Stimulated activated CD8-positive, alpha-beta memory T cell treated with anti-CD3 and anti-CD28 coated beads, Interleukin-12 subunit alpha, Interleukin-12 subunit beta, amount 100 ng/mL, for 4 hours (primary cell): ENCODE measurements at regions not wholly inside any gene's neighbourhood (a gene's known extent, or its start where the extent isn't known, plus 50 kb on each side); places are given as distances from the start of the nearest gene placed in this dataset.
"Not testable (repeated sequence)": the region's sequence is repeated elsewhere in the genome, so short reads cannot be mapped to it uniquely, and the experiment has no call there.

Experiments
- DNase-seq: peaks from one replicate; pipeline ENCODE4 v3.0.0-alpha.2; 2020; ENCODE audit warnings: low read depth

GRCh38 chr15:62272290-62272689 is 107.2 kb upstream of the C2CD4B start:
- DNase-seq = no peak

GRCh38 chr15:62275831-62276230 is 110.7 kb upstream of the C2CD4B start:
- no peak for DNase-seq

GRCh38 chr15:62277816-62278394 is 112.8 kb upstream of the C2CD4B start:
- DNase-seq = no peak

GRCh38 chr15:62278534-62278933 is 113.4 kb upstream of the C2CD4B start:
- no peak for DNase-seq

GRCh38 chr15:62279041-62279440 is 114.0 kb upstream of the C2CD4B start:
- DNase-seq = no peak

- no peak for DNase-seq
Observed at GRCh38 chr15:62280625-62281024, 115.5 kb upstream of the C2CD4B start.

- not testable (repeated sequence) for DNase-seq
Observed at GRCh38 chr15:62281801-62282200, 116.7 kb upstream of the C2CD4B start.

GRCh38 chr15:62287066-62287857 is 122.2 kb upstream of the C2CD4B start:
- DNase-seq = no peak

GRCh38 chr15:62288361-62289017 is 123.4 kb upstream of the C2CD4B start:
- no peak for DNase-seq

- DNase-seq = no peak
Observed at GRCh38 chr15:62291262-62291661, 126.2 kb upstream of the C2CD4B start.

GRCh38 chr15:62296756-62297507 is 131.8 kb upstream of the C2CD4B start:
- DNase-seq = no peak

GRCh38 chr15:62297522-62297921 is 132.4 kb upstream of the C2CD4B start:
- no peak for DNase-seq

GRCh38 chr15:62297933-62298332 is 132.8 kb upstream of the C2CD4B start:
- DNase-seq = no peak

GRCh38 chr15:62298811-62299210 is 133.7 kb upstream of the C2CD4B start:
- no peak for DNase-seq

GRCh38 chr15:62299541-62299940 is 134.5 kb upstream of the C2CD4B start:
- no peak for DNase-seq

GRCh38 chr15:62301993-62302675 is 137.0 kb upstream of the C2CD4B start:
- no peak for DNase-seq

- no peak for DNase-seq
Observed at GRCh38 chr15:62306851-62307504, 141.9 kb upstream of the C2CD4B start.

- no peak for DNase-seq
Observed at GRCh38 chr15:62307551-62307950, 142.5 kb upstream of the C2CD4B start.

GRCh38 chr15:62316413-62317060 is 151.5 kb upstream of the C2CD4B start:
- DNase-seq = no peak

GRCh38 chr15:62320259-62320658 is 155.2 kb upstream of the C2CD4B start:
- DNase-seq = no peak

- DNase-seq = no peak
Observed at GRCh38 chr15:62323353-62323890, 158.3 kb upstream of the C2CD4B start.
